ENCODE measurements at regions not wholly inside any gene's neighbourhood (a gene's known extent, or its start where the extent isn't known, plus 50 kb on each side); places are given as distances from the start of the nearest gene placed in this dataset.

DNA sequence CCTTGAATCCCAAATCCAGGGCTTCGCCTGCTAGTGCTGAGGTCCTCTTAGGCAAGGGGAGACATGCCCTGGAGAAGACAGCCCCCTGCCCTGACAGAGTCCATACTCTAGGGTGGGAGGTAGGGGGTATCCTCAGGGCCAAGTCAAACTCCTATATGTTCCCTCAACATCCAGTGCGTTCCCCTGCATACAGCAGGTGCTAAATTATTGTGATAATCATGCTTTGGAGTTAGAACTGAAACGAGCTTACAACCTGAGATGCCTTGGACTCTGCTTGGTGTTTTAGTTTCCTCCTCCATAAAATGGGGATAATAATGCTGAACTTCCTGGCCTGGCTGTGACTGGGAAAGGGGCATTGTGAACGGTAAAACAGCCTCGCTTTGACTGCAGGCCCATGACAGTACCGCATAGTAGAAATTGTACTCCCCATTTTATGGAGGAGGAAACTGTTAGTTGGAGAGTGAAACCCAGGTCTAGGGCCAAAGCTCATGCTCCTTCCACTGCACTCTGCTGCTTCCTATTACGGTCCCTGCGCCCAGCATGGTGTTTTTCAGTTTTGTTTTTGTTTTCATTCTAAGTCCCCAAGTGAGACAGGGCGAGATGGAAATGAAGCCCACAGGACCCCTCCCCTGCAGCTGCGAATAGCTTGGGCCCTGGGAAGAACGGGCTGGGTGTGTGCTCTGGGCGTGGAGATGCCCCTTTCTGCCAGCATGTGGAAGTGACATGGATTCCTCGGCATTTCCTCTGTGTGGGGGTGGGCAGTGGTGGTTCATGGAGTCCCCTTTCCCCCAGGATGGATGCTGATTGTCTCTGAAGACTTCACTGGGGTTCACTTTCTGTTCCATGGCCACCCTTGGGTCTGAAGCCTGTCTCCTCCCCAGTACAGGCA is 162.5 kb downstream of the VEGFA start:
- no peak overlapping the region for H3K27ac ChIP-seq (ENCODE audit: insufficient read length, low read depth, low read length)
- no peak overlapping the region for H2AK5ac ChIP-seq (ENCODE audit: insufficient read length, low read length)
- H3K56ac ChIP-seq (ENCODE audit: insufficient read length, low read depth, low read length), result no peak overlapping the region
- TF ChIP-seq, protein P1, sequence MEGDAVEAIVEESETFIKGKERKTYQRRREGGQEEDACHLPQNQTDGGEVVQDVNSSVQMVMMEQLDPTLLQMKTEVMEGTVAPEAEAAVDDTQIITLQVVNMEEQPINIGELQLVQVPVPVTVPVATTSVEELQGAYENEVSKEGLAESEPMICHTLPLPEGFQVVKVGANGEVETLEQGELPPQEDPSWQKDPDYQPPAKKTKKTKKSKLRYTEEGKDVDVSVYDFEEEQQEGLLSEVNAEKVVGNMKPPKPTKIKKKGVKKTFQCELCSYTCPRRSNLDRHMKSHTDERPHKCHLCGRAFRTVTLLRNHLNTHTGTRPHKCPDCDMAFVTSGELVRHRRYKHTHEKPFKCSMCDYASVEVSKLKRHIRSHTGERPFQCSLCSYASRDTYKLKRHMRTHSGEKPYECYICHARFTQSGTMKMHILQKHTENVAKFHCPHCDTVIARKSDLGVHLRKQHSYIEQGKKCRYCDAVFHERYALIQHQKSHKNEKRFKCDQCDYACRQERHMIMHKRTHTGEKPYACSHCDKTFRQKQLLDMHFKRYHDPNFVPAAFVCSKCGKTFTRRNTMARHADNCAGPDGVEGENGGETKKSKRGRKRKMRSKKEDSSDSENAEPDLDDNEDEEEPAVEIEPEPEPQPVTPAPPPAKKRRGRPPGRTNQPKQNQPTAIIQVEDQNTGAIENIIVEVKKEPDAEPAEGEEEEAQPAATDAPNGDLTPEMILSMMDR (conservative IDR thresholded peaks at IDR 0.05), result no peak
- H2BK5ac ChIP-seq (ENCODE audit: insufficient read length, low read length), result no peak overlapping the region
- no peak overlapping the region for H2BK20ac ChIP-seq (ENCODE audit: low read depth, low read length, poor library complexity, severe bottlenecking)
- no peak overlapping the region for H3K14ac ChIP-seq (ENCODE audit: insufficient read depth, low read length)
- no peak for DNase-seq
- no peak overlapping the region for H3K18ac ChIP-seq (ENCODE audit: insufficient read length, low read depth, low read length)
- Mint-ChIP-seq H3K27me3 (ENCODE audit: low read depth) (no peaks in the 10 kb centered on the region; the same call in 1 of the 2 replicates), H3K4me3 (peak overlapping the region in 1 of 2 experiments; percentile 26; a peak in 1 of 5 replicates), H3K4me1 (peaks cover 9 to 16% of the 10 kb centered on the region in 2 experiments), H3K27ac (peak overlapping the region; percentile 7 to 85 (median 8); a peak in 2 of 7 replicates), H3K36me3 (ENCODE audit: insufficient read depth in 1 of 3, low read depth in 3 of 3) (no peaks in the 10 kb centered on the region), H3K9me3 (no peaks in the 10 kb centered on the region; a peak in 1 of 5 replicates)
- H3T11ph ChIP-seq (ENCODE audit: low read length), result no peak overlapping the region
- H4K5ac ChIP-seq (ENCODE audit: insufficient read length, low read depth, low read length), result no peak overlapping the region
- H3K23ac ChIP-seq (ENCODE audit: insufficient read length, low read depth, low read length), result no peak overlapping the region
- no peak overlapping the region for H3K4me2 ChIP-seq (ENCODE audit: insufficient read depth, insufficient read length, low read length)
- H3K23me2 ChIP-seq (ENCODE audit: insufficient read length, low read depth, low read length, poor library complexity, severe bottlenecking), result no peaks in the 10 kb centered on the region
- H3K9ac ChIP-seq (ENCODE audit: extremely low read depth, insufficient read length, low read length), result no peak overlapping the region
- H2BK15ac ChIP-seq (ENCODE audit: low read depth, low read length), result no peak overlapping the region
- no peak overlapping the region for H2BK12ac ChIP-seq (ENCODE audit: insufficient read length, low read depth, low read length)
- H4K91ac ChIP-seq (ENCODE audit: insufficient read length, low read depth, low read length), result no peak overlapping the region
- H2AFZ ChIP-seq (ENCODE audit: low read length), result no peak overlapping the region
- no peak overlapping the region for H3K4ac ChIP-seq (ENCODE audit: low read depth, low read length)
- H4K8ac ChIP-seq (replicated peaks; ENCODE audit: insufficient read length, low read depth, low read length), result no peak overlapping the region
- no peaks in the 10 kb centered on the region for H3K79me1 ChIP-seq (ENCODE audit: insufficient read depth, low read depth, low read length, poor library complexity, severe bottlenecking)
- H3K4me1 ChIP-seq (ENCODE audit: insufficient read depth, low read length), result no peaks in the 10 kb centered on the region
- WGBS (ENCODE audit: extremely low coverage, insufficient read length, low lambda C conversion rate), result no CpG with 5 or more reads among the region's 13 CpGs
- no peaks in the 10 kb centered on the region for H3K9me3 ChIP-seq (ENCODE audit: control insufficient read depth, low read depth, low read length)
- H2BK120ac ChIP-seq (ENCODE audit: low read depth, low read length, poor library complexity, severe bottlenecking), result no peak overlapping the region
- no peaks in the 10 kb centered on the region for H3K79me2 ChIP-seq (ENCODE audit: insufficient read depth, low read length)
- no peaks in the 10 kb centered on the region for H3K27me3 ChIP-seq (ENCODE audit: insufficient read depth, low read length)
- no peaks in the 10 kb centered on the region for H4K20me1 ChIP-seq (ENCODE audit: control insufficient read depth, insufficient read depth, insufficient read length)
